NOMO-1 (cell line): ENCODE measurements at regions not wholly inside any gene's neighbourhood (a gene's known extent, or its start where the extent isn't known, plus 50 kb on each side); places are given as distances from the start of the nearest gene placed in this dataset.
"Not testable (repeated sequence)": the region's sequence is repeated elsewhere in the genome, so short reads cannot be mapped to it uniquely, and the experiment has no call there.

Experiments used
- DNase-seq, 2 experiments: peaks; one replicate each; lab custom pipeline; 2025; ENCODE audit not compliant: unreplicated experiment in 2 of 2; lab: John Stamatoyannopoulos, UW

DNA sequence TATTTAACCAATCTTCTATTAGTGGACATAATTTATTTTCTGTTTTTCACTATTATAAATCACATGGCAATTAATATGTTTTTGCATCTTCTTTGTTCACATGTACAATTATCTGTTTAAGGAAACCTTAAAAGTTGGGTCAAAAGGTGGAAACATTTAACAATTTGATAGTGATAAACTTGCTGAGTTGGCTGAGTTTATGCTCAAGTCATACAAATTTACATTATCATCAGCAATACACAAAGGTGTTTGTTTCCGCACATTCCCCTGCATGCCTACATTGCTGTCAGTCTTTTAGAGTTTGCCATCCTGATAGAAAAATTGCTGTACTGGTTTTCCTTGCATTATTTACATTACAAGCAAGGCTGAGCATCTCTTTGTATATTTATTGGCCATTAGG lies 139.5 kb downstream of the KCNRG start:
- DNase-seq, result no peak

GRCh38 chr13:50156140-50156539 lies 140.9 kb downstream of the KCNRG start:
- DNase-seq, result no peak

- DNase-seq, result no peak
Observed at GRCh38 chr13:50156561-50157127, 141.4 kb downstream of the KCNRG start.

GRCh38 chr13:50158385-50159165 lies 143.3 kb downstream of the KCNRG start:
- no peak for DNase-seq

- no peak for DNase-seq
Observed at GRCh38 chr13:50159607-50160006, 144.4 kb downstream of the KCNRG start.

GRCh38 chr13:50161052-50161451 lies 145.8 kb downstream of the KCNRG start:
- no peak for DNase-seq

- no peak for DNase-seq
Observed at GRCh38 chr13:50162001-50162400, 146.8 kb downstream of the KCNRG start.

DNA sequence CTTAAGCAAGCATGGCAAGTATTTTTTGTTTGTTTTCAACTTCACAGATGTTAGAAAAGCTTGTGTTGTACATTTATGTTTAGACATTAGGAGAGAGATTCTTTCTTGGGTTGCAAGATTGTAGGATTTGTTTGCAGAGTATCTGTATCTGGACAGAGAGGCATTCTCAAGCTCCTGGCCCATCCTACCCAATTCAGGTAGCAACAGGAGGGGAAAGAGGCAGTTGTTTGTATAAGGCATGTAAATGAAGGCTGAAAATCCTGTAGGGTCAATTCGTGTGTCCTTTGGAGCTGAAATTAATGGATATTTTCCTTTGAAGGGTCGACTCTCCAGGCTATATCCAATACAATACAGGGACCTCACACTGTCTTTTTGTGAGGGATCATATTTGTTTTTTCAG lies 147.3 kb downstream of the KCNRG start:
- no peak for DNase-seq

GRCh38 chr13:50167224-50167947 lies 152.1 kb downstream of the KCNRG start:
- DNase-seq, result no peak

DNA sequence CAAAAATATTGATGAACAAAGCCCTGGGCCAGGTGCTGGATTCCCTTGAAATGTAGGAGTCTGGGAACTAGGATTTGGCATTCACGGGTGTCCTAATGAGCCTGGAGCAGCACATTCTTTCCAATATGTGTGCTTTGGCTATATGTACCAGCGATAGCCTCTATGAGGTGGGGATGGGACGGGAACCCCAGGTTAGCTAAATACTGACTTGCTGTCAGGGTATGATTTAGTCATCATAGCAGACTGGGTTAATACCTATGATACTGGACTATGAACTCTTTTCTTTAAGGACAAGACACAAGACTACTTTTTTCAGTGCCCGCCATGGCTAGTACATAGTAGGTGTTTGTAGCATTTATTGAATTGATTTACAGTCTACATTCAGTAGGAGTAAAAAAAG lies 152.7 kb downstream of the KCNRG start:
- no peak for DNase-seq

GRCh38 chr13:50168786-50169185 lies 153.5 kb downstream of the KCNRG start:
- no peak for DNase-seq

GRCh38 chr13:50170447-50171037 lies 155.3 kb downstream of the KCNRG start:
- no peak for DNase-seq

- DNase-seq, result no peak
Observed at GRCh38 chr13:50171590-50172282, 156.5 kb downstream of the KCNRG start.

- DNase-seq, result not testable (repeated sequence)
Observed at GRCh38 chr13:50173045-50173444, 157.8 kb downstream of the KCNRG start.

- DNase-seq, result no peak
Observed at GRCh38 chr13:50174630-50175029, 159.4 kb downstream of the KCNRG start.

DNA sequence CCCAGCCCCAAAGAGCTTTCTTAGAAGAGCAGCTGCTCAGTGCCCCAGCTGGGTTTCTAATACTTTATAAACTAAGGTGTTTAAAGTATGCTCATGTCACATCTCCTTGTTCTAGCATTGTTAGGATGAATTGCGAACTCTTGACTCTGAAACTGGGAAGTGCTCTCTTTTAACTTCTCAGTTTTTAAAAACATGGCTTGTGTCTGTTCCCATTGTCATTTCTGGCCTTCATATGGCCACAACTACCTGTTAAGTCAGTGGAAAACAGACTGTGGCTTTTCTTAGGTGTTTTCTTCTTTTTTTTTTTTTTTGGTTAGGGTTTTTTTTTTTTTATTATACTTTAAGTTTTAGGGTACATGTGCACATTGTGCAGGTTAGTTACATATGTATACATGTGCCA lies 164.7 kb downstream of the KCNRG start:
- no peak for DNase-seq

- not testable (repeated sequence) for DNase-seq
Observed at GRCh38 chr13:50185769-50186763, 170.8 kb downstream of the KCNRG start.

DNA sequence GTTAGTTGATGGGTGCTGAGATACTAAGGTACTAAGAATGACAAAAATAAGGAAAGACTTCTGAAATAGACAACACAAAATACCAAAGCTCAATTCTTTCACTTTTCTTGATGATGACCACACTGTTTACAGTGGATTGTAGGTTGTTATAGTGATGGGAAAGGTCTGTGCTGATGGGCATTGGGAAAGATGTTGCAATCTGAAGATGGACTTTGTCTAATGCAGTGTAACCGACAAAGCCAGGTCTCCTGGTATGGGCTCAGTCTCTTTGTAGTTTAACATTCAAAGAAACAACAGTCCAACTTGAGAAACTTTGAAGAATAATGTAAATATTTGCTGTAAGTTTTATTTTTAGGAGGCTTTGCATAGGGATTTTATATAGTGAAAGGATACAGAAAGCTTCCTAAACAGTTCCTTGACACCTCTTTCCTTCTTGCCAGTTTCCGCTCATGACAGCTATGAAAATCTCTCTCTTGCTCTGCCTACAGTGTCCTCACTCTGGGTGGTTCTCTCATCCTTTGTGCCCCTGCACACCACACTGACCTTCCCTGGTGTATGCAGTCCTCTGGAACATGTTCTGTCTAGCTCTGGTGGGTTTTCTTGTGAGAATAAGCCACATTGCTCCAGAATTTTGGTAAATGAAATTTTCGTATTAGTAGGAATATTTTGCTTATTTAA lies 172.2 kb downstream of the KCNRG start:
- no peak for DNase-seq

- DNase-seq, result no peak
Observed at GRCh38 chr13:50188696-50189095, 173.5 kb downstream of the KCNRG start.
